ENCODE measurements at regions not wholly inside any gene's neighbourhood (a gene's known extent, or its start where the extent isn't known, plus 50 kb on each side); places are given as distances from the start of the nearest gene placed in this dataset.

DNA sequence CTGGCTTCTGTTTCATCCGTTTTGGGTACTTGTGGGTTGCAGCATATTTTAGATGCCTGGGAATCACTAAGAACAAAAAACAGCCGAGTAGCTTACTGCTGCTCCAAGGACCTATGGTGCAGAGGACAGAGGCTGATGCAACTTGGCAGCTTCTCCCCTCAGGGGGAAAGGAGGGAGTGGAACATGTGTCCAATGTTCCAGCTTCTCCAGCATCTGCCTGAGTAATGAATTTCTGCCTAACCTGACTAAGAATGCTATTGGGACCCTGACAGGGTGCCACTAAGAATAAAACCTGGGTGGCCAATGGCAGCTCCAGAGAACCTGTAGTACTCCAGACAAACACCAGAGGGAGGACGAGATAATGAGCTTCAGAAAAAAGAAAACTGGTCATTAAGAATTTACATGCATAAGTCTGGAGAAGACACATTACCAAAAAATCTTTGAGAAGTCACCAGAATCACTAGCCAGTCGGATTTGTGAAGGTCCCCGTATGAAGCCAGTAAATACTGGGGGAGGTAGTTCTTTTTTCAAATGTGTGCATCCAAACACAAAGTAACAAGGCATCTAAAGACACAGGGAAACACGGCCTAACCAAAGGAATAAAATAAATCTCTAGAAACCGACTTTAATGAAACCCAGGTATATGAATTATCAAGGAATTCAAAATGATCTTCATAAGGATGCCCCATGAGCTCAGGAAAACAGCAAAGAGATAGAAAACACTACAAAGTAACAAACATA lies 293.5 kb downstream of the HINT1 start:
- no peaks in the 10 kb centered on the region for H4K20me1 ChIP-seq (ENCODE audit: insufficient read depth, poor library complexity, severe bottlenecking)
- no peak overlapping the region for H3K4me3 ChIP-seq
- no peaks in the 10 kb centered on the region for H3K79me2 ChIP-seq
- H3K36me3 ChIP-seq (replicated peaks; ENCODE audit: insufficient read depth, low read depth) = no peaks in the 10 kb centered on the region
- TF ChIP-seq CTCF (IDR thresholded peaks at IDR 0.05; ENCODE audit: poor library complexity) (peak; percentile 47), EZH2 (IDR thresholded peaks at IDR 0.05; ENCODE audit: borderline replicate concordance) (no peak)
- peak; percentile 35 for DNase-seq (ENCODE audit: low spot score)
- H3K9me3 ChIP-seq (ENCODE audit: low read depth) = no peaks in the 10 kb centered on the region
- H3K4me1 ChIP-seq (ENCODE audit: insufficient read depth) = no peaks in the 10 kb centered on the region
- no peak overlapping the region for H3K4me2 ChIP-seq
- no peak overlapping the region for H2AFZ ChIP-seq
- 71% methylated on average over 7 of the region's 7 CpGs for WGBS (ENCODE audit: low lambda C conversion rate, missing lambda C conversion rate)
- H3K27me3 ChIP-seq = no peaks in the 10 kb centered on the region
- H3K27ac ChIP-seq = no peak overlapping the region
- H3K9me2 ChIP-seq (replicated peaks; ENCODE audit: insufficient read depth) = no peaks in the 10 kb centered on the region

GRCh38 chr5:130870691-130871090 lies 294.4 kb downstream of the HINT1 start:
- no peak overlapping the region for H2AFZ ChIP-seq
- H3K9me2 ChIP-seq (replicated peaks; ENCODE audit: insufficient read depth) = no peaks in the 10 kb centered on the region

DNA sequence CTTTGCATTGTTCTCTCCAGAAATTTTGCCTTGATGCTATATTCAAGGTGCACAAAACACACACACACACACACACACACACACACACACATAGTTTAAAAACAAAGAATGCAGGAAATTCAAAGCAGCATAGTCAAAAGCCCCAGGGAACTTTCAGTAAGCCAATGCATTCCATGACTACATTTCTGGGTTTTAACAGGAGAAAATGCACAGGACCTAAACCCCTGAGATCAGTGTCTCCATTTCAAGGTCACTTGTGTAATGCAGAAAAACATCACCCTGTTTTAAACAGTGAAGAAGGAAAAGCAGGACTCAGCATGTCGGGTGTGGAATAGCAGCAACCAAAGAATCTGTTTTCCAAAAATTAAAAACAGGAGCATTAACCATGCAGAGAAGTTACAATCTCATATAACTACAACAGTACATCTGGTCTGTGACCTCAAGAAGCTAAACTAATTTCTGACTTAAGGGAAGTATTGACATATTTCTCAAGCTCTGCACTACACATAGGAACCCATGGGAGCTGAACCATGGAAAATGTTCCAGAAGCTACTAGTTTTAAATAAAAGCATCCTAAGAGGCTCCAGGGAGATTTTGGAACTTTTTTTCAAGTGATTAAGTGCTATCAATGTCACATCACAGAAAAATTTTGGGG lies 296.7 kb downstream of the HINT1 start:
- H2AFZ ChIP-seq = no peak overlapping the region
- no peaks in the 10 kb centered on the region for H4K20me1 ChIP-seq (ENCODE audit: insufficient read depth, poor library complexity, severe bottlenecking)
- no peaks in the 10 kb centered on the region for H3K4me1 ChIP-seq (ENCODE audit: insufficient read depth)
- H3K79me2 ChIP-seq = no peaks in the 10 kb centered on the region
- no peak for DNase-seq (ENCODE audit: low spot score)
- H3K27ac ChIP-seq = no peak overlapping the region
- no peaks in the 10 kb centered on the region for H3K9me2 ChIP-seq (replicated peaks; ENCODE audit: insufficient read depth)
- 48% methylated on average over 1 of the region's 1 CpG for WGBS (ENCODE audit: low lambda C conversion rate, missing lambda C conversion rate)
- H3K4me3 ChIP-seq = no peak overlapping the region
- no peaks in the 10 kb centered on the region for H3K27me3 ChIP-seq
- H3K36me3 ChIP-seq (replicated peaks; ENCODE audit: insufficient read depth, low read depth) = no peaks in the 10 kb centered on the region
- TF ChIP-seq EZH2 (IDR thresholded peaks at IDR 0.05; ENCODE audit: borderline replicate concordance) = no peak
- no peak for TF ChIP-seq EZH2phosphoT487 (IDR thresholded peaks at IDR 0.05; ENCODE audit: low read depth, severe bottlenecking, unreplicated experiment)
- TF ChIP-seq CTCF (IDR thresholded peaks at IDR 0.05; ENCODE audit: poor library complexity) = no peak
- no peaks in the 10 kb centered on the region for H3K9me3 ChIP-seq (ENCODE audit: low read depth)
- no peak overlapping the region for H3K4me2 ChIP-seq

More at GRCh38 chr5:130870691-130871090, 294.4 kb downstream of the HINT1 start:
- H3K4me1 ChIP-seq (ENCODE audit: insufficient read depth) = no peaks in the 10 kb centered on the region
- H3K4me3 ChIP-seq = no peak overlapping the region
- no peaks in the 10 kb centered on the region for H3K36me3 ChIP-seq (replicated peaks; ENCODE audit: insufficient read depth, low read depth)
- no peak overlapping the region for H3K4me2 ChIP-seq
- no peak overlapping the region for H3K27ac ChIP-seq
- no peak for DNase-seq (ENCODE audit: low spot score)
- H3K9me3 ChIP-seq (ENCODE audit: low read depth) = no peaks in the 10 kb centered on the region
- H3K27me3 ChIP-seq = no peaks in the 10 kb centered on the region
- H4K20me1 ChIP-seq (ENCODE audit: insufficient read depth, poor library complexity, severe bottlenecking) = no peaks in the 10 kb centered on the region
- H3K79me2 ChIP-seq = no peaks in the 10 kb centered on the region
- no peak for TF ChIP-seq EZH2phosphoT487 (IDR thresholded peaks at IDR 0.05; ENCODE audit: low read depth, severe bottlenecking, unreplicated experiment)
- TF ChIP-seq CTCF (IDR thresholded peaks at IDR 0.05; ENCODE audit: poor library complexity) = no peak
- TF ChIP-seq EZH2 (IDR thresholded peaks at IDR 0.05; ENCODE audit: borderline replicate concordance) = no peak
- WGBS (ENCODE audit: low lambda C conversion rate, missing lambda C conversion rate) = 88% methylated on average over 2 of the region's 2 CpGs

All from hepatocyte (in vitro differentiated cells).